Right lobe of liver (tissue), 6 donors: ENCODE measurements at regions not wholly inside any gene's neighbourhood (a gene's known extent, or its start where the extent isn't known, plus 50 kb on each side); places are given as distances from the start of the nearest gene placed in this dataset.

ENCODE experiments used
- ATAC-seq, 4 donors: fragments of 200-7000 bp; cut with Tn5 transposase; one replicate each; pipeline ENCODE4 v1.9.1; 2020; ENCODE audit warnings: mild to moderate bottlenecking in 4 of 4, moderate library complexity in 4 of 4
- DNase-seq, 3 donors: peaks; one replicate each; pipeline ENCODE4 v3.0.0-alpha.2; 2020
- H3K27ac ChIP-seq, 3 donors: fragments of 200-600 bp; one replicate each; pipeline ENCODE4 v1.8.0; 2022
- H3K27me3 ChIP-seq, 2 donors: fragments of 200-600 bp; one replicate each; pipeline ENCODE4 v1.8.0; 2022
- H3K36me3 ChIP-seq, 4 donors: fragments of 200-600 bp; sonication (generic) in 1 of 4; one replicate each; pipeline versions ENCODE4 v1.5.1 to v1.8.0; 2017 to 2022; ENCODE audit warnings: control low read depth in 1 of 4
- H3K4me1 ChIP-seq, 4 donors: fragments of 200-600 bp; sonication (generic) in 1 of 4; one replicate each; pipeline versions ENCODE4 v1.5.1 to v1.8.0; 2017 to 2022; ENCODE audit warnings: control low read depth in 1 of 4
- H3K4me3 ChIP-seq, 3 donors: fragments of 200-600 bp; one replicate each; pipeline ENCODE4 v1.8.0; 2022
- H3K9me3 ChIP-seq, 4 donors: fragments of 200-600 bp; sonication (generic) in 1 of 4; one replicate each; pipeline versions ENCODE4 v1.5.1 to v1.8.0; 2017 to 2022; ENCODE audit warnings: control low read depth in 1 of 4
- CTCF ChIP-seq, 4 donors: fragments of 200-600 bp in 3 of 4; fragments of 450-650 bp in 1 of 4; IDR thresholded peaks; one replicate each; pipeline versions ENCODE4 v1.5.1 to v1.8.0; 2016 to 2022; ENCODE audit warnings: antibody characterized with exemption in 4 of 4, mild to moderate bottlenecking in 2 of 4
- POLR2A ChIP-seq: fragments of 450-650 bp; IDR thresholded peaks from one replicate; pipeline ENCODE4 v1.6.1; 2017; ENCODE audit warnings: antibody characterized with exemption, mild to moderate bottlenecking
- WGBS: methylation state at CpG from one replicate; pipeline ENCODE4 v1.1.6; 2018; ENCODE audit warnings: low coverage, low lambda C conversion rate; ENCODE audit not compliant: insufficient coverage; ENCODE audit errors: missing lambda C conversion rate; 5-methylcytosine and 5-hydroxymethylcytosine counted together
- intact Hi-C, 2 donors: fragments of 100-400 bp; cut with DNase I; formaldehyde crosslinking; loops; one replicate each; pipeline versions ENCODE4 v1.11.2 to v1.14.1; 2022
- donor health status: DM: no; HTN: yes; CAD: no.
- donor health status: DM: no; HTN: no; CAD: no.
- donor health status: DM: no; HTN: no; CAD: no.
- donor health status: DM: no; HTN: yes; CAD: no.
- donor health status: DM: no; HTN: yes; CAD: no.

GRCh38 chr20:11364736-11365135 is 553.0 kb upstream of the BTBD3 start:
- no peaks in the 10 kb centered on the region for H3K9me3 ChIP-seq
- H3K27me3 ChIP-seq: no peaks in the 10 kb centered on the region
- intact Hi-C loops: no loop called here
- H3K4me1 ChIP-seq: no peaks in the 10 kb centered on the region
- TF ChIP-seq CTCF (IDR thresholded peaks at IDR 0.05): no peak
- TF ChIP-seq POLR2A: no peak
- 84% methylated on average over 4 of the region's 5 CpGs for WGBS
- H3K36me3 ChIP-seq: no peaks in the 10 kb centered on the region
- DNase-seq (no peak), ATAC-seq (no peak)
- no peak overlapping the region for H3K27ac ChIP-seq
- H3K4me3 ChIP-seq: no peak overlapping the region

GRCh38 chr20:11366660-11367059 is 551.0 kb upstream of the BTBD3 start:
- Histone ChIP-seq H3K27ac (no peak overlapping the region), H3K27me3 (no peaks in the 10 kb centered on the region), H3K9me3 (no peaks in the 10 kb centered on the region), H3K4me3 (no peak overlapping the region), H3K36me3 (no peaks in the 10 kb centered on the region), H3K4me1 (no peaks in the 10 kb centered on the region)
- 43% methylated on average over 4 of the region's 4 CpGs for WGBS
- intact Hi-C loops: no loop called here
- TF ChIP-seq POLR2A: no peak
- no peak for TF ChIP-seq CTCF (IDR thresholded peaks at IDR 0.05)
- DNase-seq (no peak), ATAC-seq (no peak)

- no CpG with 5 or more reads among the region's 4 CpGs for WGBS
- H3K27ac ChIP-seq: no peak overlapping the region
- DNase-seq (no peak), ATAC-seq (no peak)
- intact Hi-C loops: no loop called here
- no peak for TF ChIP-seq CTCF (IDR thresholded peaks at IDR 0.05)
- no peak for TF ChIP-seq POLR2A
- no peak overlapping the region for H3K4me3 ChIP-seq
- H3K27me3 ChIP-seq: no peaks in the 10 kb centered on the region
- H3K9me3 ChIP-seq: no peaks in the 10 kb centered on the region
- no peaks in the 10 kb centered on the region for H3K36me3 ChIP-seq
- no peaks in the 10 kb centered on the region for H3K4me1 ChIP-seq
Measured at GRCh38 chr20:11368499-11368898, 549.2 kb upstream of the BTBD3 start.

- Histone ChIP-seq H3K36me3 (no peaks in the 10 kb centered on the region), H3K9me3 (no peaks in the 10 kb centered on the region), H3K4me1 (no peaks in the 10 kb centered on the region), H3K27ac (no peak overlapping the region), H3K27me3 (no peaks in the 10 kb centered on the region), H3K4me3 (no peak overlapping the region)
- ATAC-seq: no peak
- intact Hi-C loops: no loop called here
- TF ChIP-seq CTCF (IDR thresholded peaks at IDR 0.05): no peak
- no peak for TF ChIP-seq POLR2A
- no peak for DNase-seq
- 86% methylated on average over 11 of the region's 12 CpGs for WGBS
Measured at GRCh38 chr20:11368965-11369711, 548.6 kb upstream of the BTBD3 start.
